Astrocyte of the spinal cord (primary cell): ENCODE measurements at regions not wholly inside any gene's neighbourhood (a gene's known extent, or its start where the extent isn't known, plus 50 kb on each side); places are given as distances from the start of the nearest gene placed in this dataset.

Experiments used
- DNase-seq: peaks from one replicate; pipeline ENCODE4 v3.0.0; 2011; ENCODE audit warnings: low read depth, low spot score
- H3K4me3 ChIP-seq: 2 replicates; pipeline ENCODE4 v1.5.1; 2011; ENCODE audit warnings: low read depth, mild to moderate bottlenecking, low read length, moderate library complexity
- CTCF ChIP-seq: IDR thresholded peaks from 2 replicates; pipeline ENCODE4 v1.5.1; 2012; ENCODE audit warnings: low read depth, mild to moderate bottlenecking, low read length, inconsistent platforms
- in situ Hi-C: cut with HindIII; loops from 2 replicates; pipeline ENCODE4 v1.10.0; 2017; ENCODE audit warnings: low sequenced_read_pairs

GRCh38 chr1:229895605-229896004, 171.4 kb upstream of the GALNT2 start:
- in situ Hi-C loops = no loop called here
- H3K4me3 ChIP-seq = no peak overlapping the region
- no peak for TF ChIP-seq CTCF
- no peak for DNase-seq

- TF ChIP-seq CTCF = no peak
- in situ Hi-C loops = no loop called here
- DNase-seq = no peak
- no peak overlapping the region for H3K4me3 ChIP-seq
These were observed 170.7 kb upstream of the GALNT2 start for GRCh38 chr1:229896306-229896705.

- TF ChIP-seq CTCF = no peak
- H3K4me3 ChIP-seq = no peak overlapping the region
- in situ Hi-C loops = no loop called here
- no peak for DNase-seq
These were observed 170.2 kb upstream of the GALNT2 start for GRCh38 chr1:229896861-229897260.

- no peak for DNase-seq
- no peak overlapping the region for H3K4me3 ChIP-seq
- in situ Hi-C loops = no loop called here
- no peak for TF ChIP-seq CTCF
These were observed 169.5 kb upstream of the GALNT2 start for GRCh38 chr1:229897501-229897900.

- TF ChIP-seq CTCF = no peak
- in situ Hi-C loops = no loop called here
- H3K4me3 ChIP-seq = no peak overlapping the region
These were observed 166.8 kb upstream of the GALNT2 start for GRCh38 chr1:229900220-229900619.

GRCh38 chr1:229905031-229905545, 161.9 kb upstream of the GALNT2 start:
- DNase-seq = no peak
- H3K4me3 ChIP-seq = no peak overlapping the region
- in situ Hi-C loops = no loop called here
- TF ChIP-seq CTCF = no peak

More at GRCh38 chr1:229900220-229900619, 166.8 kb upstream of the GALNT2 start:
- no peak for DNase-seq

GRCh38 chr1:229905652-229906051, 161.4 kb upstream of the GALNT2 start:
- no peak overlapping the region for H3K4me3 ChIP-seq
- no peak for TF ChIP-seq CTCF
- in situ Hi-C loops = no loop called here
- DNase-seq = no peak
